Neural cell (in vitro differentiated cells): ENCODE measurements at regions not wholly inside any gene's neighbourhood (a gene's known extent, or its start where the extent isn't known, plus 50 kb on each side); places are given as distances from the start of the nearest gene placed in this dataset.

ENCODE experiments used
- H2AFZ ChIP-seq: fragments of 200-600, 300-800 bp; sonication (generic), shearing (Covaris generic); 2 replicates; pipeline ENCODE4 v1.6.0; 2014; ENCODE audit warnings: low read depth, mild to moderate bottlenecking, antibody characterized with exemption, low read length, moderate library complexity
- H3F3A ChIP-seq: fragments of 200-600 bp; shearing (Covaris generic); 2 replicates; pipeline ENCODE4 v1.6.1; 2016; ENCODE audit warnings: mild to moderate bottlenecking, moderate library complexity, mixed read lengths, antibody characterized with exemption, low read length; ENCODE audit not compliant: insufficient read depth, poor library complexity, severe bottlenecking
- H3K27ac ChIP-seq: fragments of 200-600, 300-800 bp; sonication (generic), shearing (Covaris generic); 2 replicates; pipeline ENCODE4 v1.5.1; 2014; ENCODE audit warnings: mild to moderate bottlenecking, low read length, moderate library complexity
- H3K27me3 ChIP-seq: fragments of 300-800, 200-600 bp; sonication (generic), shearing (Covaris generic); 2 replicates; pipeline ENCODE4 v1.6.0; 2014; ENCODE audit warnings: mild to moderate bottlenecking, low read depth, low read length, moderate library complexity; ENCODE audit not compliant: insufficient read depth
- H3K36me3 ChIP-seq: fragments of 300-800, 200-600 bp; sonication (generic), shearing (Covaris generic); 2 replicates; pipeline ENCODE4 v1.5.1; 2014; ENCODE audit warnings: mild to moderate bottlenecking, antibody characterized with exemption, low read length, moderate library complexity; ENCODE audit not compliant: insufficient read depth
- H3K4me2 ChIP-seq: fragments of 300-800, 200-600 bp; sonication (generic), shearing (Covaris generic); 2 replicates; pipeline ENCODE4 v1.6.0; 2014; ENCODE audit warnings: mild to moderate bottlenecking, low read length
- H3K4me3 ChIP-seq: fragments of 300-800, 200-600 bp; sonication (generic), shearing (Covaris generic); 2 replicates; pipeline ENCODE4 v1.5.1; 2014; ENCODE audit warnings: mild to moderate bottlenecking, low read length, moderate library complexity
- H3K79me2 ChIP-seq: fragments of 200-600 bp; shearing (Covaris generic); replicated peaks from 2 replicates; pipeline ENCODE4 v1.6.0; 2014; ENCODE audit warnings: mild to moderate bottlenecking, low read length, moderate library complexity; ENCODE audit not compliant: insufficient read depth
- H3K9ac ChIP-seq: fragments of 300-800, 200-600 bp; sonication (generic), shearing (Covaris generic); 2 replicates; pipeline ENCODE4 v1.6.1; 2016; ENCODE audit warnings: mild to moderate bottlenecking, low read length, mixed read lengths
- H3K9me2 ChIP-seq: fragments of 200-600 bp; shearing (Covaris generic); 2 replicates; pipeline ENCODE4 v1.6.1; 2016; ENCODE audit warnings: mild to moderate bottlenecking, low read length, mixed read lengths; ENCODE audit not compliant: insufficient read depth
- H3K9me3 ChIP-seq: fragments of 200-600, 300-800 bp; sonication (generic), shearing (Covaris generic); 2 replicates; pipeline ENCODE4 v1.6.1; 2016; ENCODE audit warnings: mild to moderate bottlenecking, mixed run types, low read length, moderate library complexity, mixed read lengths
- H4K20me1 ChIP-seq: fragments of 200-600 bp; shearing (Covaris generic); 2 replicates; pipeline ENCODE4 v1.6.1; 2016; ENCODE audit warnings: mild to moderate bottlenecking, mixed run types; ENCODE audit not compliant: insufficient read depth
- EP300 ChIP-seq: fragments of 450-650 bp; conservative IDR thresholded peaks from 2 replicates; pipeline ENCODE4 v1.6.1; 2014; ENCODE audit warnings: antibody characterized with exemption, mild to moderate bottlenecking, moderate library complexity; ENCODE audit not compliant: poor library complexity, severe bottlenecking
- EZH2 ChIP-seq: fragments of 200-600, 300-800 bp; shearing (Covaris generic), sonication (generic); IDR thresholded peaks from 2 replicates; pipeline ENCODE4 v1.6.1; 2014; ENCODE audit warnings: antibody characterized with exemption, low read length, borderline replicate concordance, mild to moderate bottlenecking; ENCODE audit not compliant: insufficient read depth, poor library complexity, severe bottlenecking
- MXI1 ChIP-seq: fragments of 450-650 bp; conservative IDR thresholded peaks from 2 replicates; pipeline ENCODE4 v1.6.1; 2014; ENCODE audit warnings: antibody characterized with exemption, mild to moderate bottlenecking; ENCODE audit not compliant: poor library complexity, severe bottlenecking
- POLR2AphosphoS5 ChIP-seq: IDR thresholded peaks from 2 replicates; pipeline ENCODE4 v1.6.1; 2012
- RAD21 ChIP-seq: fragments of 450-650 bp; conservative IDR thresholded peaks from 2 replicates; pipeline ENCODE4 v1.6.1; 2014; ENCODE audit warnings: antibody characterized with exemption, mild to moderate bottlenecking, moderate library complexity
- SMC3 ChIP-seq: fragments of 450-650 bp; conservative IDR thresholded peaks from 2 replicates; pipeline ENCODE4 v1.6.1; 2014; ENCODE audit warnings: antibody characterized with exemption, mild to moderate bottlenecking, moderate library complexity; ENCODE audit not compliant: poor library complexity
- TAF1 ChIP-seq: IDR thresholded peaks from 2 replicates; pipeline ENCODE4 v1.6.1; 2012; ENCODE audit warnings: low read depth
- TF ChIP-seq, protein P1 (sequence below): IDR thresholded peaks from 2 replicates; pipeline ENCODE4 v1.6.1; 2012; ENCODE audit warnings: borderline replicate concordance
- TF ChIP-seq, protein P2 (sequence below): fragments of 450-650 bp; IDR thresholded peaks from 2 replicates; pipeline ENCODE4 v1.5.1; 2014; ENCODE audit warnings: antibody characterized with exemption, mild to moderate bottlenecking, moderate library complexity; ENCODE audit not compliant: poor library complexity, severe bottlenecking

DNA sequence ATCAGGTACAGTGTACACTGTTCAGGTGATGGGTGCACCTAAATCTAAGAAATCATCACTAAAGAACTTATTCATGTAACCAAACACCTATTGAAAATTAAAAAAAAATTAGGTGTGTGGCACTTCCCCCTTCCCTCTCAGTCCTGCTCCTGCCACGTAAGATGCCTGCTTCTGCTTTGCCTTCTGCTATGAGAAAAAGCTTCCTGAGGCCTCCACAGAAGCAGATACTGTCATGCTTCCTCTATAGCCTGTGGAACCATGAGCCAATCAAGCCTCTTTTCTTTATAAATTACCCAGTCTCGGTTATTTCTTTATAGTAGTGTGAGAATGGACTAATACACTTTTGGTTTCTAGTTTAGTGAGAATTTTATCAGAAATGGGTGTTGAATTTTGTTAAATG lies 459.8 kb upstream of the DIPK2B start:
- H3F3A ChIP-seq: no peaks in the 10 kb centered on the region
- no peaks in the 10 kb centered on the region for H3K79me2 ChIP-seq
- no peak overlapping the region for H2AFZ ChIP-seq
- H4K20me1 ChIP-seq: no peaks in the 10 kb centered on the region
- TF ChIP-seq POLR2AphosphoS5 (no peak), EZH2 (no peak), MXI1 (no peak), EP300 (no peak), SMC3 (no peak), RAD21 (no peak), TAF1 (no peak)
- TF ChIP-seq, protein P1, sequence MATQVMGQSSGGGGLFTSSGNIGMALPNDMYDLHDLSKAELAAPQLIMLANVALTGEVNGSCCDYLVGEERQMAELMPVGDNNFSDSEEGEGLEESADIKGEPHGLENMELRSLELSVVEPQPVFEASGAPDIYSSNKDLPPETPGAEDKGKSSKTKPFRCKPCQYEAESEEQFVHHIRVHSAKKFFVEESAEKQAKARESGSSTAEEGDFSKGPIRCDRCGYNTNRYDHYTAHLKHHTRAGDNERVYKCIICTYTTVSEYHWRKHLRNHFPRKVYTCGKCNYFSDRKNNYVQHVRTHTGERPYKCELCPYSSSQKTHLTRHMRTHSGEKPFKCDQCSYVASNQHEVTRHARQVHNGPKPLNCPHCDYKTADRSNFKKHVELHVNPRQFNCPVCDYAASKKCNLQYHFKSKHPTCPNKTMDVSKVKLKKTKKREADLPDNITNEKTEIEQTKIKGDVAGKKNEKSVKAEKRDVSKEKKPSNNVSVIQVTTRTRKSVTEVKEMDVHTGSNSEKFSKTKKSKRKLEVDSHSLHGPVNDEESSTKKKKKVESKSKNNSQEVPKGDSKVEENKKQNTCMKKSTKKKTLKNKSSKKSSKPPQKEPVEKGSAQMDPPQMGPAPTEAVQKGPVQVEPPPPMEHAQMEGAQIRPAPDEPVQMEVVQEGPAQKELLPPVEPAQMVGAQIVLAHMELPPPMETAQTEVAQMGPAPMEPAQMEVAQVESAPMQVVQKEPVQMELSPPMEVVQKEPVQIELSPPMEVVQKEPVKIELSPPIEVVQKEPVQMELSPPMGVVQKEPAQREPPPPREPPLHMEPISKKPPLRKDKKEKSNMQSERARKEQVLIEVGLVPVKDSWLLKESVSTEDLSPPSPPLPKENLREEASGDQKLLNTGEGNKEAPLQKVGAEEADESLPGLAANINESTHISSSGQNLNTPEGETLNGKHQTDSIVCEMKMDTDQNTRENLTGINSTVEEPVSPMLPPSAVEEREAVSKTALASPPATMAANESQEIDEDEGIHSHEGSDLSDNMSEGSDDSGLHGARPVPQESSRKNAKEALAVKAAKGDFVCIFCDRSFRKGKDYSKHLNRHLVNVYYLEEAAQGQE: no peak
- TF ChIP-seq, protein P2, sequence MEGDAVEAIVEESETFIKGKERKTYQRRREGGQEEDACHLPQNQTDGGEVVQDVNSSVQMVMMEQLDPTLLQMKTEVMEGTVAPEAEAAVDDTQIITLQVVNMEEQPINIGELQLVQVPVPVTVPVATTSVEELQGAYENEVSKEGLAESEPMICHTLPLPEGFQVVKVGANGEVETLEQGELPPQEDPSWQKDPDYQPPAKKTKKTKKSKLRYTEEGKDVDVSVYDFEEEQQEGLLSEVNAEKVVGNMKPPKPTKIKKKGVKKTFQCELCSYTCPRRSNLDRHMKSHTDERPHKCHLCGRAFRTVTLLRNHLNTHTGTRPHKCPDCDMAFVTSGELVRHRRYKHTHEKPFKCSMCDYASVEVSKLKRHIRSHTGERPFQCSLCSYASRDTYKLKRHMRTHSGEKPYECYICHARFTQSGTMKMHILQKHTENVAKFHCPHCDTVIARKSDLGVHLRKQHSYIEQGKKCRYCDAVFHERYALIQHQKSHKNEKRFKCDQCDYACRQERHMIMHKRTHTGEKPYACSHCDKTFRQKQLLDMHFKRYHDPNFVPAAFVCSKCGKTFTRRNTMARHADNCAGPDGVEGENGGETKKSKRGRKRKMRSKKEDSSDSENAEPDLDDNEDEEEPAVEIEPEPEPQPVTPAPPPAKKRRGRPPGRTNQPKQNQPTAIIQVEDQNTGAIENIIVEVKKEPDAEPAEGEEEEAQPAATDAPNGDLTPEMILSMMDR: no peak
- H3K9me3 ChIP-seq: no peaks in the 10 kb centered on the region
- H3K4me3 ChIP-seq: no peak overlapping the region
- H3K27me3 ChIP-seq: no peaks in the 10 kb centered on the region
- H3K27ac ChIP-seq: no peak overlapping the region
- no peak overlapping the region for H3K9ac ChIP-seq
- no peaks in the 10 kb centered on the region for H3K9me2 ChIP-seq
- H3K36me3 ChIP-seq: no peaks in the 10 kb centered on the region
- no peak overlapping the region for H3K4me2 ChIP-seq

DNA sequence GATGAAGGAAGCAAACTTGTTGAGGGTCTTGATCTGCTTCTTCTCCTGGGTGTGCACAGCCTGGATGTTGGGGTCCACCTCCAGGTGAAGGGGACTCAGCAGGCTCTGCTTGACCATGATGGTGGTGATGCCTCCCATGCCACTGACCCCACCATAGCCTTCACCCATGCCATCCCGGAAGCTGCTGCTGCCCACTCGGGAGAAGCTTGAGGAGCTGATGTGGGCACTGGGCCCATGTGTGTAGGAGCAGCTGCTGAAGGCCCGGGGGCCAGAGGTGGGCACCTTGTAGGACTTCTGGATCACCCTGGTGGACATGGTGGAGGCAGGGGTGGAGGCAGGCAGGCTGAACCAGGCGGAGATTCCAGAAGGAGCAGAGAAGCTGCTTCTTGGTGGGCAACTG lies 432.7 kb upstream of the DIPK2B start:
- no peak overlapping the region for H3K9ac ChIP-seq
- no peak overlapping the region for H3K27ac ChIP-seq
- H3K79me2 ChIP-seq: no peaks in the 10 kb centered on the region
- no peaks in the 10 kb centered on the region for H3K36me3 ChIP-seq
- TF ChIP-seq, protein P1: no peak
- TF ChIP-seq EP300 (no peak), EZH2 (no peak), MXI1 (no peak), TAF1 (no peak), POLR2AphosphoS5 (no peak), RAD21 (no peak), SMC3 (no peak)
- TF ChIP-seq, protein P2: no peak
- H3K4me3 ChIP-seq: no peak overlapping the region
- no peaks in the 10 kb centered on the region for H3K9me2 ChIP-seq
- H3K27me3 ChIP-seq: no peaks in the 10 kb centered on the region
- H3F3A ChIP-seq: no peaks in the 10 kb centered on the region
- H4K20me1 ChIP-seq: no peaks in the 10 kb centered on the region
- H3K4me2 ChIP-seq: no peak overlapping the region
- no peak overlapping the region for H2AFZ ChIP-seq
- H3K9me3 ChIP-seq: no peaks in the 10 kb centered on the region
